ENCODE measurements at regions not wholly inside any gene's neighbourhood (a gene's known extent, or its start where the extent isn't known, plus 50 kb on each side); places are given as distances from the start of the nearest gene placed in this dataset.

DNA sequence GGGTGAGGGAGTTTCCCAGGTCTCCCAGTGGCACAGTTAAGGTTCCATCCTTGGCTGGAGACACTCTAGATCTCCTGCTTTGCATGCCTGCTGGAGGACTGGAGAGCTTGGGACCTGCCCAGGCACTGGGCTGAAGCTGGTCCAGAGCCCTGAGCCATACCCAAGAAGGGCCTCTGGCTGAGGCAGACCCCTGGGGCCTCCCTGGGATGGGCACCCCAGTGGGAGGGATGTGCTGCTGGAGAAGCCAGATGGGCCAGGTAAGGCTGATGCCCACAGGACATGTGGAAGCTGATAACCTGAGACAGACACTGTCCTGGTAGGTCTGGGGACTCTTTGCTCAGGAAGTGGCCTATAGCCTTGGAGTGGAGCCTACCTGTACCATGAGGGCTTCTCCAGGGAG, 160.7 kb downstream of the TFCP2L1 start:
- no peak overlapping the region for H3K27ac ChIP-seq
- in situ Hi-C loops (cut with MboI; ENCODE audit: low pct_ligation_motif_present in 1 of 4, low pct_unique_long_range_greater_than_20kb in 1 of 4, low sequenced_read_pairs in 3 of 4) = loop anchor here in 1 of 4 donors (25.0 kb wide), 1 partner anchor 188 kb away; no protein-coding TSS in a partner anchor
- intact Hi-C loops (cut with DNase I; ENCODE audit: low total_unique reads) = no loop called here
- no peaks in the 10 kb centered on the region for H3K27me3 ChIP-seq
- H3K4me3 ChIP-seq = no peak overlapping the region
- peaks cover 0 to 8% (median 3%) of the 10 kb centered on the region in 4 donors for H3K4me1 ChIP-seq
- H3K9me3 ChIP-seq = no peaks in the 10 kb centered on the region
- no peak for DNase-seq
- TF ChIP-seq EP300 (IDR thresholded peaks at IDR 0.05; ENCODE audit: low read depth) (no peak), CTCF (IDR thresholded peaks at IDR 0.05) (no peak), POLR2A (IDR thresholded peaks at IDR 0.05) (no peak), POLR2AphosphoS5 (IDR thresholded peaks at IDR 0.05) (no peak)
- no peaks in the 10 kb centered on the region for H3K36me3 ChIP-seq

GRCh38 chr2:121125350-121125749, 159.7 kb downstream of the TFCP2L1 start:
- in situ Hi-C loops (cut with MboI; ENCODE audit: low pct_ligation_motif_present in 1 of 4, low pct_unique_long_range_greater_than_20kb in 1 of 4, low sequenced_read_pairs in 3 of 4) = loop anchor here in 1 of 4 donors (25.0 kb wide), 1 partner anchor 187 kb away; no protein-coding TSS in a partner anchor
- no peak overlapping the region for H3K4me3 ChIP-seq
- WGBS, 2 donors (ENCODE audit: low coverage in 1 of 2) = 69 to 76% methylated on average over 1 of the region's 1 CpG

GRCh38 chr2:121128741-121129659, 156.0 kb downstream of the TFCP2L1 start:
- no peak overlapping the region for H3K4me3 ChIP-seq
- no peaks in the 10 kb centered on the region for H3K36me3 ChIP-seq
- intact Hi-C loops (cut with DNase I; ENCODE audit: low total_unique reads) (loop anchor here (5.0 kb wide), 1 partner anchor 213 kb away; no protein-coding TSS in a partner anchor), in situ Hi-C loops (cut with MboI; ENCODE audit: low pct_ligation_motif_present in 1 of 4, low pct_unique_long_range_greater_than_20kb in 1 of 4, low sequenced_read_pairs in 3 of 4) (loop anchor here in 1 of 4 donors (25.0 kb wide), 1 partner anchor 183 kb away; no protein-coding TSS in a partner anchor)
- peaks cover 0 to 8% (median 3%) of the 10 kb centered on the region in 4 donors for H3K4me1 ChIP-seq
- H3K9me3 ChIP-seq = no peaks in the 10 kb centered on the region
- WGBS, 2 donors (ENCODE audit: low coverage in 1 of 2) = 64% methylated on average over 12 of the region's 12 CpGs; no CpG with 5 or more reads in 1 of the 2 donors
- DNase-seq = peak; percentile 89
- no peaks in the 10 kb centered on the region for H3K27me3 ChIP-seq
- peak; percentile 11 for TF ChIP-seq EP300 (IDR thresholded peaks at IDR 0.05; ENCODE audit: low read depth)
- TF ChIP-seq CTCF (IDR thresholded peaks at IDR 0.05) = peak; percentile 42 to 89 (median 63)
- TF ChIP-seq POLR2AphosphoS5 (IDR thresholded peaks at IDR 0.05) = peak in 1 of 3 donors; percentile 53
- TF ChIP-seq POLR2A (IDR thresholded peaks at IDR 0.05) = no peak
- peak overlapping the region in 2 of 4 donors; percentile 10 to 47 for H3K27ac ChIP-seq

More at GRCh38 chr2:121125350-121125749, 159.7 kb downstream of the TFCP2L1 start:
- intact Hi-C loops (cut with DNase I; ENCODE audit: low total_unique reads) = loop anchor here (5.0 kb wide), 1 partner anchor 217 kb away; no protein-coding TSS in a partner anchor
- Histone ChIP-seq H3K27ac (no peak overlapping the region), H3K4me1 (peaks cover 0 to 8% (median 3%) of the 10 kb centered on the region in 4 donors), H3K27me3 (no peaks in the 10 kb centered on the region), H3K9me3 (no peaks in the 10 kb centered on the region), H3K36me3 (no peaks in the 10 kb centered on the region)
- no peak for DNase-seq
- TF ChIP-seq POLR2AphosphoS5 (IDR thresholded peaks at IDR 0.05) (no peak), CTCF (IDR thresholded peaks at IDR 0.05) (no peak), POLR2A (IDR thresholded peaks at IDR 0.05) (no peak), EP300 (IDR thresholded peaks at IDR 0.05; ENCODE audit: low read depth) (no peak)

DNA sequence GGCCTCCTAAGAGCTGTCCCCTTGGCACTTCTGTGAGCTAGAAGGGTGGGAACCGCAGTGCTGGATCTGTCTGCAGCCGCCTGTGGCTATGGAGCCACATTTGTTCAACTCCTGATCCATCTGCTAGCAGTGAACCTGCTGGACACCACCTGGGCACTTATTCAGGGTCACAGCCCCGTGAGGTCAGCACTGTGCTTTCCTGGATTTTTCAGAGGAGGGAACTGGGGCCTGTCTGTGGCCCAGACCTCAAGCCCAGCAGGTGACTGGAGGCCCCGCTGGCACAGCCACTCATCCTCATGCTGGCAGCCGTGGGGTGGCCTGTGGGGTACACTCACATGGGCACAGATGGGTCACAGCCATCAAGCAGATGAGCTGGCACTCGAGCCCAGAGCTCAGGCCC, 155.3 kb downstream of the TFCP2L1 start:
- in situ Hi-C loops (cut with MboI; ENCODE audit: low pct_ligation_motif_present in 1 of 4, low pct_unique_long_range_greater_than_20kb in 1 of 4, low sequenced_read_pairs in 3 of 4) = loop anchor here in 1 of 4 donors (25.0 kb wide), 1 partner anchor 183 kb away; no protein-coding TSS in a partner anchor
- no peak overlapping the region for H3K27ac ChIP-seq

More for the DNA sequence above, 155.3 kb downstream of the TFCP2L1 start:
- intact Hi-C loops (cut with DNase I; ENCODE audit: low total_unique reads) = loop anchor here (5.0 kb wide), 1 partner anchor 213 kb away; no protein-coding TSS in a partner anchor
- H3K4me1 ChIP-seq = peaks cover 0 to 8% (median 3%) of the 10 kb centered on the region in 4 donors
- TF ChIP-seq POLR2A (IDR thresholded peaks at IDR 0.05) (no peak), EP300 (IDR thresholded peaks at IDR 0.05; ENCODE audit: low read depth) (no peak), CTCF (IDR thresholded peaks at IDR 0.05) (no peak), POLR2AphosphoS5 (IDR thresholded peaks at IDR 0.05) (no peak)
- no peak for DNase-seq
- H3K4me3 ChIP-seq = no peak overlapping the region
- no peaks in the 10 kb centered on the region for H3K9me3 ChIP-seq
- H3K27me3 ChIP-seq = no peaks in the 10 kb centered on the region
- WGBS, 2 donors (ENCODE audit: low coverage in 1 of 2) = 90% methylated on average over 5 of the region's 6 CpGs; no CpG with 5 or more reads in 1 of the 2 donors
- H3K36me3 ChIP-seq = no peaks in the 10 kb centered on the region
